HG02870 (cell line): ENCODE measurements at regions not wholly inside any gene's neighbourhood (a gene's known extent, or its start where the extent isn't known, plus 50 kb on each side); places are given as distances from the start of the nearest gene placed in this dataset.

Experiments used
- ATAC-seq: cut with Tn5 transposase; IDR thresholded peaks from one replicate; pipeline ENCODE4 v1.9.1; 2021; ENCODE audit warnings: mild to moderate bottlenecking, moderate library complexity; ENCODE audit not compliant: unreplicated experiment

GRCh38 chr2:2683606-2684224 is 352.6 kb upstream of the MYT1L start:
- ATAC-seq = no peak

- no peak for ATAC-seq
Measured at GRCh38 chr2:2682700-2683342, 351.7 kb upstream of the MYT1L start.

- no peak for ATAC-seq
Measured at GRCh38 chr2:2681711-2682251, 350.7 kb upstream of the MYT1L start.

- no peak for ATAC-seq
Measured at GRCh38 chr2:2681085-2681484, 350.0 kb upstream of the MYT1L start.

GRCh38 chr2:2674831-2675230 is 343.8 kb upstream of the MYT1L start:
- no peak for ATAC-seq

- no peak for ATAC-seq
Measured at GRCh38 chr2:2673406-2673805, 342.3 kb upstream of the MYT1L start.

GRCh38 chr2:2672249-2672648 is 341.2 kb upstream of the MYT1L start:
- ATAC-seq = no peak

- no peak for ATAC-seq
Measured at GRCh38 chr2:2671826-2672225, 340.8 kb upstream of the MYT1L start.

GRCh38 chr2:2669316-2669715 is 338.2 kb upstream of the MYT1L start:
- ATAC-seq = no peak

GRCh38 chr2:2668681-2669265 is 337.7 kb upstream of the MYT1L start:
- no peak for ATAC-seq

GRCh38 chr2:2667690-2668089 is 336.6 kb upstream of the MYT1L start:
- no peak for ATAC-seq

GRCh38 chr2:2665834-2666133 is 334.7 kb upstream of the MYT1L start:
- ATAC-seq = no peak

- ATAC-seq = no peak
Measured at GRCh38 chr2:2664989-2665833, 334.1 kb upstream of the MYT1L start.

- ATAC-seq = no peak
Measured at GRCh38 chr2:2663401-2664036, 332.4 kb upstream of the MYT1L start.

GRCh38 chr2:2662847-2663356 is 331.8 kb upstream of the MYT1L start:
- ATAC-seq = no peak

- ATAC-seq = no peak
Measured at GRCh38 chr2:2662037-2662846, 331.2 kb upstream of the MYT1L start.

GRCh38 chr2:2660789-2661355 is 329.8 kb upstream of the MYT1L start:
- no peak for ATAC-seq

GRCh38 chr2:2657121-2657962 is 326.3 kb upstream of the MYT1L start:
- ATAC-seq = no peak
